Stimulated activated CD8-positive, alpha-beta memory T cell treated with anti-CD3 and anti-CD28 coated beads, Interleukin-2, amount 100 ng/mL, for 1 hour (primary cell): ENCODE measurements at regions not wholly inside any gene's neighbourhood (a gene's known extent, or its start where the extent isn't known, plus 50 kb on each side); places are given as distances from the start of the nearest gene placed in this dataset.

Experiments used
- DNase-seq, 2 donors: peaks; one replicate each; pipeline ENCODE4 v3.0.0-alpha.2; 2020; ENCODE audit warnings: low read depth in 2 of 2

DNA sequence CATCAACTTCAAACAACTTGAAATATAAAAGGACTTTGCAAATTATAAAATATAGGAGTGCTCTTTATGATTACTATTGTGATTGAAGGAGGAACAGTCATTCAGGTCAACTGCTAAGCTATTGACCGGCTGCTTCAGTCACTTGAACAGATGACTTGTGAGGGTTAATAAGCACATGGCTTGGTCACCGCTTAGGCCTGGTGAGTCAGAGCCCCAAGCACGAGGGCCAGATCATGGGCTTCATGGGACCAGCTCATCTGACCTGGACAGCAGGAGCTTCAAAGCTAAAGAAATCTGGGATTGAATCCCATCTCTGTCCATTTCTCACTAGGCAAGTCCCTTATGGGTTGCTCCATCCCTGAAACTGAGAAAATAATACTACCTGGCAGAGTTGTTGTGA lies 60.4 kb upstream of the ADO start:
- DNase-seq = no peak

DNA sequence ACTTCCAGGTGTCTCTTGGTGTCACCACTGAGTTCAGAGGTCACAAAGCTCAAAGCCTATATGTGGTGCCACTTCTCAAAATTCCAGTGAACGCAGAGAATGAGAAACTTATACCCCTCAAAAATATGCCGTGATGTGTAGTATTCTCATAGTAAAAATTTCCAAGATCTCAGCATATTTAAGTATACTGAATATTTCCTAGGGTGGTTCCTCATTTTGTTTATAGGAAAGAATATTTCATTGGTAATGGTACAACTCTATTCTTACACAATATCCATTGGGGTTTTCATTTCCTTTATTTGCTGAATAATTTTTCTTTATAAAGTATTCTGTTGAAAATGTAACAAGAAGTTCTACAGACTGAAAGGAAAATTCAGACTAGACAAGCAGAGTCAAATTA lies 58.9 kb upstream of the ADO start:
- DNase-seq = no peak

DNA sequence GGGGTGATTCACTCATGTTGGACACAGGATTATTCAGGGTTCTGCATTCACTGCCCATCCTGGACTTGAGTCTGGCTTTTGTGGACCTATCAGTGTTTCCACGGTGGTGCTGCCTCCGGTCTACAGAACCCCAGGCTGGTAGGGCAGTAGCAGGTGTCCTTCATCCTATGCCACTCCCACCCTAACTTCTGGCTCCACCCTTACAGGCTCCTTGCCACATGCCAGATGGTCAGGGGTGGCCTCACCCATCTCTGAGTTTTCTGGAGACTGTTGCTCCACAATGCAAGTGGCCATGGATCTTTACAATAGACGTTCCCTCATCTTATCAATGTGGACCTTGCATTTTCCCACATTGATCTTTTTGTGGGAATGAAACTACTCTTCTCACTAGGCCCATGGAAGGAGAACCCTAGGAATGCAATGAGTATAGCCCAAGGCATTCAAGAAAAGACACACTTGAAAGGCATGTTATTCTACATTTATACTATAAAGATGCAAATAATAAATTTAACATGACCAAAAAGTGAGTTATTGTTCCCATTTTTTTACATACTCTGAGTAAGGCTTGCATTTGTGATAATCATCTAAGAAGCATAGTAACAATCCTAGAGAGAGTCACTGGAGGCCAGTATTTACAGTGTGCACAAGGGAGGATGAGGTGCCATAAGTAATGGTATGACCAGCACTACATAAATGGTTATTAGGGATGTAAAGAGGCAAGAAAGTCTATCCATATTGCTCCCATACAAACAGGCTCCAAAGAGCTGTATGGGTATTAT lies 57.4 kb upstream of the ADO start:
- DNase-seq = no peak

DNA sequence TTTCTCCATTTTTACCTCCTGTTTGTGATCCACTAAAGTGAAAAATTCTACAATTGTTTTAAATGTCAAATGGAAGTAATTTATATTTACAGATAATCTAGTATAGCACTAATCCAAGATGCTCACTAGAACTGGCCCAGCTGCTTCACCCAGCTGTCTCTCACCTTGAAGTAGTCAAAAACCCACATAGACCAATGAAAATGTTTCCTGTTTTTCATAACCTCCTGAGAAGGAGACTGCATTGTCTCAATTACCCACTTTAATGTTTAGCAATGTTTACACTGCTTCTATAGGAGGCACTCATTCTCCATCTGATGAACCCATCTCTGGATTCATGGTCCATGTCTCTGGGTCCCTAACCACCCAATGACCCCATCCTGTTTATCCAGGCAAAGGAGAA lies 56.1 kb upstream of the ADO start:
- no peak for DNase-seq

DNA sequence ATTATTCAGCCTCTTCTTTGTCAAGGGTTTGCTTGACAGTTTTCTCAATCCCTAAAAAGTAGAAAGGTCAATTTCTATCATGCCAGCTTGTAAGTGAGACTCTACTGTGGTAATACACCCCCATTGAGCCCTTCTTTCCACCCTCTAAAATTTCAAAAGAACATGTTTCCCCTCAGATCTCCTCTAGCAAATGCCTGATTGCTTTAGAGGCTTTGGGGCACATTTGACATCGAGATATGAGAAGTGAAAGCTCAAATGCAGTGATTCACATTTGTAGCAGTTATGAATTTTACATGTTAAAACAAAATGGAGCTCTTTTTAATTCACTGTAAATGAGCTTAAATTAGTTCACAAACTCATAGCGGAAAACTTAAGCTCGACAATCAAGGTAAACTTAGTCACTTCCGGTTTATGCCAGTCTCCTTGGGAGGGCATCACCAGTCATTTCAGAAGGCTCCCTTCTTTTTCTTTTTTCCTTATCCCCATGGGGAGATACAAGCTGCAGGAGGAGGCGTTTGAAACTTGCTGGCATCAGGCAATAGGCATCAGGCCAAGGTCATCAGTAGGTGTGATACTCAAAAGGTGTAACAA lies 55.3 kb upstream of the ADO start:
- DNase-seq = no peak
